ENCODE measurements at regions not wholly inside any gene's neighbourhood (a gene's known extent, or its start where the extent isn't known, plus 50 kb on each side); places are given as distances from the start of the nearest gene placed in this dataset.
"Not testable (repeated sequence)": the region's sequence is repeated elsewhere in the genome, so short reads cannot be mapped to it uniquely, and the experiment has no call there.

- H3K27me3 Mint-ChIP-seq, H3K4me1 Mint-ChIP-seq, H3K27ac Mint-ChIP-seq, H3K9me3 Mint-ChIP-seq, H3K4me3 Mint-ChIP-seq, H3K36me3 Mint-ChIP-seq: not testable (repeated sequence)
These were observed 136.6 kb upstream of the PELI1 start for GRCh38 chr2:64280812-64281211.

- Mint-ChIP-seq H3K27ac (no peak overlapping the region), H3K4me3 (no peak overlapping the region), H3K36me3 (no peaks in the 10 kb centered on the region), H3K9me3 (no peaks in the 10 kb centered on the region), H3K27me3 (no peaks in the 10 kb centered on the region), H3K4me1 (no peaks in the 10 kb centered on the region)
These were observed 138.9 kb upstream of the PELI1 start for GRCh38 chr2:64283006-64283570.

- H3K4me3 Mint-ChIP-seq = no peak overlapping the region
These were observed 139.6 kb upstream of the PELI1 start for GRCh38 chr2:64283641-64284361.

GRCh38 chr2:64284751-64285150, 140.5 kb upstream of the PELI1 start:
- Mint-ChIP-seq H3K4me3 (no peak overlapping the region), H3K9me3 (no peaks in the 10 kb centered on the region), H3K4me1 (no peaks in the 10 kb centered on the region), H3K27me3 (no peaks in the 10 kb centered on the region), H3K36me3 (no peaks in the 10 kb centered on the region), H3K27ac (no peak overlapping the region)

More at GRCh38 chr2:64283641-64284361, 139.6 kb upstream of the PELI1 start:
- Mint-ChIP-seq H3K36me3 (no peaks in the 10 kb centered on the region), H3K4me1 (no peaks in the 10 kb centered on the region), H3K27ac (no peak overlapping the region), H3K27me3 (no peaks in the 10 kb centered on the region), H3K9me3 (no peaks in the 10 kb centered on the region)

GRCh38 chr2:64287202-64287740, 143.1 kb upstream of the PELI1 start:
- Mint-ChIP-seq H3K4me1 (no peaks in the 10 kb centered on the region), H3K9me3 (no peaks in the 10 kb centered on the region), H3K27ac (no peak overlapping the region), H3K4me3 (no peak overlapping the region), H3K36me3 (no peaks in the 10 kb centered on the region), H3K27me3 (no peaks in the 10 kb centered on the region)

GRCh38 chr2:64288321-64289193, 144.3 kb upstream of the PELI1 start:
- Mint-ChIP-seq H3K27ac (no peak overlapping the region), H3K4me3 (no peak overlapping the region), H3K9me3 (no peaks in the 10 kb centered on the region), H3K36me3 (no peaks in the 10 kb centered on the region), H3K27me3 (no peaks in the 10 kb centered on the region), H3K4me1 (no peaks in the 10 kb centered on the region)

- Mint-ChIP-seq H3K27me3 (no peaks in the 10 kb centered on the region), H3K9me3 (no peaks in the 10 kb centered on the region), H3K4me1 (no peaks in the 10 kb centered on the region), H3K27ac (no peak overlapping the region), H3K36me3 (no peaks in the 10 kb centered on the region), H3K4me3 (no peak overlapping the region)
These were observed 145.0 kb upstream of the PELI1 start for GRCh38 chr2:64289251-64289650.

GRCh38 chr2:64289737-64290136, 145.5 kb upstream of the PELI1 start:
- Mint-ChIP-seq H3K4me1 (peaks cover under 1% of the 10 kb centered on the region), H3K36me3 (no peaks in the 10 kb centered on the region), H3K27me3 (no peaks in the 10 kb centered on the region), H3K27ac (no peak overlapping the region), H3K4me3 (no peak overlapping the region), H3K9me3 (no peaks in the 10 kb centered on the region)

GRCh38 chr2:64291181-64291580, 147.0 kb upstream of the PELI1 start:
- Mint-ChIP-seq H3K27me3 (no peaks in the 10 kb centered on the region), H3K27ac (no peak overlapping the region), H3K4me1 (peaks cover 15% of the 10 kb centered on the region), H3K9me3 (no peaks in the 10 kb centered on the region), H3K4me3 (no peak overlapping the region), H3K36me3 (no peaks in the 10 kb centered on the region)

GRCh38 chr2:64295326-64296139, 151.3 kb upstream of the PELI1 start:
- H3K4me1 Mint-ChIP-seq = peaks cover 23% of the 10 kb centered on the region
- peak overlapping the region; percentile 89 for H3K27ac Mint-ChIP-seq
- H3K4me3 Mint-ChIP-seq = no peak overlapping the region
- no peaks in the 10 kb centered on the region for H3K27me3 Mint-ChIP-seq
- no peaks in the 10 kb centered on the region for H3K9me3 Mint-ChIP-seq
- no peaks in the 10 kb centered on the region for H3K36me3 Mint-ChIP-seq

GRCh38 chr2:64296140-64296480, 151.9 kb upstream of the PELI1 start:
- no peak overlapping the region for H3K4me3 Mint-ChIP-seq
- no peaks in the 10 kb centered on the region for H3K27me3 Mint-ChIP-seq
- H3K36me3 Mint-ChIP-seq = no peaks in the 10 kb centered on the region
- peaks cover 23% of the 10 kb centered on the region for H3K4me1 Mint-ChIP-seq
- no peak overlapping the region for H3K27ac Mint-ChIP-seq
- H3K9me3 Mint-ChIP-seq = no peaks in the 10 kb centered on the region

- Mint-ChIP-seq H3K9me3 (no peaks in the 10 kb centered on the region), H3K4me1 (peaks cover 23% of the 10 kb centered on the region), H3K36me3 (peaks cover 2% of the 10 kb centered on the region), H3K4me3 (no peak overlapping the region), H3K27me3 (no peaks in the 10 kb centered on the region), H3K27ac (no peak overlapping the region)
These were observed 152.6 kb upstream of the PELI1 start for GRCh38 chr2:64296695-64297346.

- H3K27me3 Mint-ChIP-seq = no peaks in the 10 kb centered on the region
- H3K27ac Mint-ChIP-seq = no peak overlapping the region
- peaks cover 2% of the 10 kb centered on the region for H3K36me3 Mint-ChIP-seq
- H3K4me3 Mint-ChIP-seq = no peak overlapping the region
- H3K9me3 Mint-ChIP-seq = no peaks in the 10 kb centered on the region
- peaks cover 23% of the 10 kb centered on the region for H3K4me1 Mint-ChIP-seq
These were observed 153.9 kb upstream of the PELI1 start for GRCh38 chr2:64298161-64298560.

- Mint-ChIP-seq H3K27ac (no peak overlapping the region), H3K4me3 (no peak overlapping the region), H3K27me3 (no peaks in the 10 kb centered on the region), H3K9me3 (no peaks in the 10 kb centered on the region), H3K36me3 (peaks cover 2% of the 10 kb centered on the region), H3K4me1 (peaks cover 20% of the 10 kb centered on the region)
These were observed 153.9 kb upstream of the LGALSL start for GRCh38 chr2:64300066-64300465.

- Mint-ChIP-seq H3K4me1 (peaks cover 2% of the 10 kb centered on the region), H3K9me3 (peaks cover 10% of the 10 kb centered on the region), H3K4me3 (no peak overlapping the region), H3K27me3 (no peaks in the 10 kb centered on the region), H3K36me3 (peaks cover 2% of the 10 kb centered on the region), H3K27ac (no peak overlapping the region)
These were observed 150.7 kb upstream of the LGALSL start for GRCh38 chr2:64303250-64303649.
